GM19455 (cell line): ENCODE measurements at regions not wholly inside any gene's neighbourhood (a gene's known extent, or its start where the extent isn't known, plus 50 kb on each side); places are given as distances from the start of the nearest gene placed in this dataset.

ENCODE experiments used
- ATAC-seq: cut with Tn5 transposase; IDR thresholded peaks from one replicate; pipeline ENCODE4 v1.9.1; 2021; ENCODE audit not compliant: unreplicated experiment

GRCh38 chr2:146665800-146666199, 1179.0 kb upstream of the ACVR2A start:
- ATAC-seq: no peak

GRCh38 chr2:146661473-146662096, 1183.2 kb upstream of the ACVR2A start:
- ATAC-seq: no peak

DNA sequence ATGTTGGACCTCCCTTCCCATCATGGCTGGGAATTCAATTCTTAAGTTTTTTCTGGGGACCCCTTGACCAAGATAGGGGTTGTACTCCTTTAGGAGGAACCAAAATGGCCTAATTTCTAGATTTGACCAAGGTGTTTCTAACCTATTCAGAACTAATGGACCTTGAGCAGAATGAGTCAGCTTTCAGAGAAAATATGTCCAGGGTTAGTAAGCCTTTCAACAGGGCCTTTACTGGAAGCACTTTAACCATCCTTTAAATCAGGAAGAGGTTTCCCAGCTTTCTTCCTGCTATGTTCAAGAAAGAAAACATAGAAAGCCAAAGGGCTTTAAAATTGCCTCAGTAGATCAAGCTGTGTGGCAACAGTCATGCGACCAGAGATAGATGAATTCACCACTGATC, 1184.9 kb upstream of the ACVR2A start:
- no peak for ATAC-seq

GRCh38 chr2:146652311-146652710, 1192.5 kb upstream of the ACVR2A start:
- ATAC-seq: no peak

DNA sequence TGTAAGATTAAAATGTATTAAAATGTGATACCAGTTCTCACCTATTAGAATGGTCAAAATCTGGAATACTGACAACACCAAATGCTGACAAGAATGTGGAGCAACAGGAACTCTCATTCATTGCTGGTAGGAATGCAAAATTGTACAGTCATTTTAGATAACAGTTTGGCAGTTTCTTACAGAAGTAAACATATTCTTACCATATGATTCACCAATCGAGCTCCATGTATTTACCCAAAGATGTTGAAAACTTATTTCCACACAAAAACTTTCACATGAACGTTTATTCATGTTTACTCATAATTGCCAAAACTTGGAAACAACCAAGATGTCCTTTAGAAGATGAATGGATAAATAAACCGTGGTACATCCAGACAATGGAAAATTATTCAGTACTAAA, 1193.5 kb upstream of the ACVR2A start:
- no peak for ATAC-seq

DNA sequence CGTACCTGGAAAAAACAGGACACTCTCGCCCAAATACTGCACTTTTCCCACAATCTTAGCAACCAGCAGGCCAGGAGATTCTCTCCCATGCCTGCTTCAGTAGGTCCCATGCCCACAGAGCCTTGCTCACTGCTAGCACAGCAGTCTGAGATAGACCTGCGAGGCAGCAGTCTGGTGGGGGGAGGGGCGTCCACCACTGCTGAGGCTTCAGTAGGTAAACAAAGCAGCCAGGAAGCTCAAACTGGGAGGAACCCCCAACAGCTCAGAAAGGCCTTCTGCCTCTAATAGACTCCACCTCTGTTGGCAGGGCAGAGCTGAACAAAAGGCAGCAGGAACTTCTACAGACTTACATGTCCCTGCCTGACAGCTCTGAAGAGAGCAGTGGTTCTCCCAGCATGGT, 1202.8 kb upstream of the ACVR2A start:
- no peak for ATAC-seq

DNA sequence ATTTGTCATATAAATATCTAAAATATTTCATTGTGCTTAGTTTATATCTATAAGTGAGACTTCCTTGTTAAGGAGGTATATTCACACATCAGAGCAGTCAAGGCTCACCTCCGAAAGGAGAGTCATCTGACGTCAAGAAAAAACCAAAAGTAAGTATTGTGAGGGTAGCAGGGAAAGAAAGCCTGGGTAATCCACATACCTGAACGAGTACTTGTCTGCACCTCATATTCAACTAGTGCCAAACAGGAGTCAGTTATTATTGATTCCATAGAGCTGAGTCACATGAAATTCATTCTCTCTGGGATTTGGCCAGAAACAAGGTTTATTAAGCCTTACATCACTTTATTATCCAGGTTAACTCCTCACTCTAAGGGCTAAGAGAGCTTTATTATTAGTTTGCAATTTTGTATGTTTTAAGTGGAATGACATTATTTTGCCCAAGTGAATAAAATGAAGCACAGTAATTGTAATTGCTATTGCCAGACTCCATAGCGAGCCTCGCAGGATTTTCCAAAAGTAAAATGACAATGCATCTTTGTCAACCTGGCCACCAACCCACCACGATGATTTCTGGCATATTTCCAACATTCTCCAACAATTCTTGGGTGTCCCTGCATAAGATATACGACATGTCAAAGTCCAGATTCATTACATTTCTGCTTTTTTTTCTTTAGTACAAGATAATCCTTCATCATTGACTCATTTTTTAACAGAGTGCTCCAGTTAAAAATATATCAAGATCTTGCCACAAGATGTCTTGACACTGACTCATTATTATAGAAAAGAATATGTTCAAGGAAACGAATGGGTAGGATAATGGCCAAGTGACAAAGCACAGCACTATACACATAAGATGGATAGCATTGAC, 1210.4 kb upstream of the ACVR2A start:
- ATAC-seq: no peak

GRCh38 chr2:146633159-146633558, 1211.7 kb upstream of the ACVR2A start:
- no peak for ATAC-seq

DNA sequence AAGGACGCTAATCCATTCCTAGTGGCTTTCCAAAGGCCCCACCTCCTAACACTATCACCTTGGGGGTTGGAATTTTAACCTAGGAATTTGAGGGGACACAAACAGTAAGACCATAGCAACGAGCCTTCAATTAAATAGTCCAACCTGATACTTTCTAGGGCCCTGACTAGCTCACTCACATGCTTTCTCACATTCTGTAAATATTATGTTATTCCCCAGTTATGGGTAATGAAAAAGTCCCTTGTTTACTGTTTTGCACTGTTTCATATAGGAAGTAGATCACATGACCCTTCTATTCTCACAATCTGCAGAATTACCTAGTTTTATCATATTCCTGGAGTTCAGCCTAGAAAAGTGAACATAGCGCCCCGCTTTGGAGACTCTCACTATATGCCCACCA, 1212.1 kb upstream of the ACVR2A start:
- ATAC-seq: no peak

DNA sequence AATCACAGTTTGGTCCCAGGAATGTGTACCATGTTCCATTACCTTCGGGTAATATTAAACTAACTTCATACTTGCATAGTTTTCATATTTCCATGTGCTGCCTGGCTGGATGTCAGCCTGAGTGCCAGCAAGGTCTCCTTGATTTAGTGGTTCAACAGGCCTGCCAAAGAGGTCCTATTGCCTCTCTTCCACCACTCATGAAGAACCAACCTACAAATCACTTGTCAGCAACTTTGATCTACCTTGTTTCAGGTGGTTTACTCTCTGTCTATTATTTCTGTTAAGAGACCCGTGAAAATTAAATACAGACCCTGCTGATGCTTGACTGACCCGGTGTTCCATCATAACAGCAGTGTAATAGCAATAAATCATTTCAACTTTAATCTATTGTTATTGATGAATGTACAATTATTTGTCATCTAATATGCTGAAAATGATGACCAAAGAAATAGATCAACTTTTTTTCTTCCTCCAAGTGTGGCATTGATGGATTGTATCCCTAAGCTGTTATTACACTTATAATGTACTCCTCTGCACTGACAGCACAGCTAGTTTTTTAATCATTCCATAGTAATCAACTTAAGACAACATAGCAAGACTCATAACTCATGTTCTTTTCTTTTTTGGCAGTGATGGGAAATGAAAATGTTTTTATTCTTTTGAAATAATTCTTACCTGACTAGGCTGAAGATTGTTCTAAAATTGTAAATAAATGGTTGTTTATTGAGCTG, 1220.2 kb upstream of the ACVR2A start:
- ATAC-seq: no peak

DNA sequence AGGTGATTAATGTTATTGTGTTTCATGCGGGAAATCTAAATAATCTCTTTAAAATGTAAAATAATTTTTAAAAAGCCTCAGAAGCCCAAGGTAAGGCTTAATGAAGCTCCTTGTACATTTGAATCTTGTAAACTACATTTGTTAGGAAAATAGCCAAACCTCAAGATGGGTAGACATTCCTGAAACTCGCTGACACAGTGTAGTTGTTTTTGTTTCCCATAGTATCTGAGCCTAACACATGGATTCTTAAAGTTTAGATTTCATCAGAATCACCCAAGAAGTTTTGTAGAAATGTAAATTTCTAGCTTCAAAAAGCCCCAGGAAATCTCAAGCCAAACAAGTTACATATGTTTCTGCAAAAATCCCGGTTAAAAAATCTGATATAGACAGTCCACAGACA, 1221.1 kb upstream of the ACVR2A start:
- ATAC-seq: no peak

- ATAC-seq: no peak
These were observed 1223.2 kb upstream of the ACVR2A start for GRCh38 chr2:146621656-146622055.

- no peak for ATAC-seq
These were observed 1229.1 kb upstream of the ACVR2A start for GRCh38 chr2:146615778-146616177.

DNA sequence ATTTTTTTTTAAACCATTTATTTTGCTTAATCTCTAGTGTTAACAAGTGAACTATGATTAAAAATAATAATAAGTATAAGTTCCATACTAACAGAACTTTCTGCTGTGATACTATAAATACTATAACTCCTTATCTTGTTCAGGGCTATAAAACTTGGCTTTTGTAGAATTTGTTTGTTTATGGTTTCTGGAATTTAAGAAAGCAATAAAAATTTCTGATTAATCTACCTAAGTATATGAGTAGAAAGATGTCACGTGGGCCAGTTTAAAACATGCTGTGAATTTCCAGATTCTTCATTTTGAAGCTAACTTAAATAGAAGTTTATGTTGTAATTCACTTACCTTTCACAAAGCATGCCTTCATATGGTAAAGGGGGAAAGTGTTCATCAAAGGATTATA, 1236.3 kb upstream of the ACVR2A start:
- no peak for ATAC-seq

DNA sequence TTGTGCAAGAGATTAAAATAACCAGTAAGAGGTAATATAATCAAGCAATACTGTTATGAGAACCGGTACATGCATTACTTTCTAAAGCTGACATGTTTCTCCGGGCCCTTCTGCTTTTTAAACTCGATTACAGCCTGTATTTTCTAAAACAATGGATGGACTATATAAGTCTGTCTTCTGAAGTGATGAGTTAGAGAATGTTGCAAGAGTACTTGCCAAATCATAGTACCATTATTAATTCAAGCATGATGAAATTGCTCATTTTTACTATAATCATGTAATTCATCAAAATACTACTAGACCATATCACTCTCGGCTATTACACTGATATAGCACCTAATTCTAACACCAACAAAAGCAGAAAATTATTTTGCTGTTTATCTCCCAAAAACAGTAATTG, 1240.3 kb upstream of the ACVR2A start:
- ATAC-seq: no peak

DNA sequence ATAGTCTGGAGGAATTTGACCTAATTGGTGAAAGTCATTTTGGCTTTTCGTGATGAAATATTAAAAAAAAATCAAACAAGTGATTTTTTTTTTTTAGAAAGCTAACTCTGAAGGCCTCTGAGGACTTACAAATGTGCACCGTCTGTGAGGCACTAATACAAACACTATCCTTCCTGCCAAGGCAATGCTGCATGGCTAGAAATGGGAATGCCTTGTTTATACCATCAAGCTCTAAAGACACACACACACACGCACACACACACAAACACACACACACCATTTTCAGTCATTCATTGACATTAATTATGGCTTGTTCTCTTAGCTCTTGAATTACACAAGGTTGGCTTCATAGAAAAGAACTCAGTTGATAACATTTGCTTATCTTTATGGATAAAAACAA, 1242.0 kb upstream of the ACVR2A start:
- ATAC-seq: no peak

DNA sequence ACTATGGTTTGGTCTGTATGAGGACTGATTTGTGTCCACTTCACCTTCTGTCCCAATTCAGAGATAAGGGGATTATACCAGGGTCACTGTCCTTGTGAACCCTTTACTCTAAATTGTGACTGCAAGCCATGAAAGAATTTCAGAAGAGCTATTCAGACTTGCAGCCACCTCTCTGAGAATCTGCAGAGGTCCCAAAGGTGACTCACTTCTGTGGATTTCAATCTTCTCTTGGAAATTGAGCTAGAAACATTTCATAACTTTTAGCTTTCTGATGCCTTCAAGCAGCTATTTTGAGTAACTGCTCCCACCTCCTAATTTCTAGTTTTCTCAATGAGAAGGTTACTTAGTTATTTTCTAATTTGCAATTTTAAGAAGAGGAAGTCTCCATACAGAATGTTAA, 1242.4 kb upstream of the ACVR2A start:
- no peak for ATAC-seq

- no peak for ATAC-seq
These were observed 1246.0 kb upstream of the ACVR2A start for GRCh38 chr2:146598791-146599190.

DNA sequence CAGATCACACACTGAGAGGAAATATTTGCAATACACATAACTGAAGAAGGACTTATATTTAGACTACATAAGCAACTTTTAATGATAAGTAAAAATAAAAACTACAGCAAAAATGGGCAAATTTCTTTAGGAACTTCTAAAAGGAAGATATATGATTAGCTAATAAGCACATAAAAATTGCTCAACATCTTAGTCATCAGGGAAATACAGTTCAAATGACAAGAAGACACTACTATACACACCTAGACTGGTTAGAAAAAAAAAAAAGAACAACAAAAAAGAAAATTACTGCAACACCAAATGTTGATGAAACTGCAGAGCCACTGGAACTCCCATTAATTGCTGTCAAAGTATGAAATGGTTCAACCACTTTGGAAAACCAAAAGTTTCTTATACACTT, 1247.5 kb upstream of the ACVR2A start:
- no peak for ATAC-seq

GRCh38 chr2:146591908-146592307, 1252.9 kb upstream of the ACVR2A start:
- ATAC-seq: no peak

DNA sequence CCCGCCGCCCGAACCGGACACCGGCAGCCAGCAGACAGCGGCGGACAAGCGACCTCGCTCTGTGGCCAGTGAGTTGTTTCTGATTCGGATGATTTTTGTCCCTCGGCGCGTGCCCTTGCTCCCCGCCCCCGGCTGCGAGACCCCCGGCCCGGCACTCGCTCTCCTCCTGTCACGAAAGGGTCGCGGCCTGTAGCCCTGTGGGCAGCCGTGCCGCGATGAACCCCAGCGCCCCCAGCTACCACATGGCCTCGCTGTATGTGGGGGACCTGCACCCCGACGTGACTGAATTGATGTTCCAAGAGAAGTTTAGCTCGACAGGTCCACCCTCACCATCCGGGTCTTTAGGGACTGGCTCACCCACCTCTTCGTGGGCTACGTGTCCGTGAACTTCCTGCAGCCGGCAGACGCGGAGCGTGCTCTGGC, 1257.5 kb upstream of the ACVR2A start:
- no peak for ATAC-seq

- ATAC-seq: no peak
These were observed 1260.5 kb upstream of the ACVR2A start for GRCh38 chr2:146584316-146584715.
